SK-N-SH (cell line): ENCODE measurements at regions not wholly inside any gene's neighbourhood (a gene's known extent, or its start where the extent isn't known, plus 50 kb on each side); places are given as distances from the start of the nearest gene placed in this dataset.

Experiments used
- CTCF ChIA-PET: fragments of 300-600, 350-600 bp; formaldehyde crosslinking; extraction: SDS; loops from one replicate; lab custom pipeline; 2021; lab: Yijun Ruan, JAX
- POLR2A ChIA-PET: fragments of 350-600 bp; sonication (Branson Sonifier 250); formaldehyde crosslinking; extraction: SDS; loops from one replicate; lab custom pipeline; 2020; ENCODE audit warnings: antibody characterized with exemption, inconsistent platforms; lab: Yijun Ruan, JAX
- DNase-seq: peaks from one replicate; pipeline ENCODE4 v3.0.0; 2012
- H2AFZ ChIP-seq: fragments of 200-600 bp; sonication (generic); 2 replicates; pipeline ENCODE4 v1.8.1; 2016; ENCODE audit warnings: antibody characterized with exemption, mild to moderate bottlenecking, low read depth
- H3F3A ChIP-seq: fragments of 200-600 bp; sonication (generic); replicated peaks from 2 replicates; pipeline ENCODE3; 2016; ENCODE audit warnings: antibody characterized with exemption, mild to moderate bottlenecking; ENCODE audit not compliant: insufficient read depth
- H3K27ac ChIP-seq, 2 experiments: fragments of 200-500 bp in 1 of 2; fragments of 200-600 bp in 1 of 2; sonication (Bioruptor generic) in 1 of 2; sonication (generic), shearing (Covaris generic) in 1 of 2; 2 replicates each; pipeline versions ENCODE4 v1.5.1 to v1.6.1; 2014 to 2016; ENCODE audit warnings: low read depth in 2 of 2, inconsistent platforms in 1 of 2, low read length in 1 of 2, mild to moderate bottlenecking in 1 of 2, mixed read lengths in 1 of 2
- H3K27me3 ChIP-seq: fragments of 200-600 bp; sonication (generic), shearing (Covaris generic); 2 replicates; pipeline ENCODE4 v1.6.1; 2016; ENCODE audit warnings: mixed run types; ENCODE audit not compliant: insufficient read depth
- H3K36me3 ChIP-seq, 2 experiments: fragments of 200-500 bp in 1 of 2; fragments of 200-600 bp in 1 of 2; sonication (Bioruptor generic) in 1 of 2; sonication (generic) in 1 of 2; replicated peaks in 1 of 2; 2 replicates each; pipeline versions ENCODE3 to v1.5.1; 2014 to 2016; ENCODE audit warnings: low read length in 1 of 2, mild to moderate bottlenecking in 1 of 2; ENCODE audit not compliant: insufficient read depth in 2 of 2, control insufficient read depth in 1 of 2
- H3K4me1 ChIP-seq, 2 experiments: fragments of 200-500 bp in 1 of 2; fragments of 200-600 bp in 1 of 2; sonication (Bioruptor generic) in 1 of 2; sonication (generic), shearing (Covaris generic) in 1 of 2; 2 replicates each; pipeline versions ENCODE4 v1.5.1 to v1.6.1; 2014 to 2016; ENCODE audit warnings: low read depth in 1 of 2, low read length in 1 of 2, mixed run types in 1 of 2; ENCODE audit not compliant: insufficient read depth in 2 of 2, control insufficient read depth in 1 of 2
- H3K4me2 ChIP-seq: fragments of 200-600 bp; sonication (generic), shearing (Covaris generic); 2 replicates; pipeline ENCODE4 v1.6.1; 2017; ENCODE audit warnings: mixed run types
- H3K4me3 ChIP-seq, 2 experiments: fragments of 200-500 bp in 1 of 2; fragments of 200-600 bp in 1 of 2; sonication (Bioruptor generic) in 1 of 2; sonication (generic), shearing (Covaris generic) in 1 of 2; 2 replicates each; pipeline versions ENCODE4 v1.5.1 to v1.8.1; 2014 to 2016; ENCODE audit warnings: low read depth in 2 of 2, inconsistent platforms in 1 of 2, low read length in 1 of 2, mild to moderate bottlenecking in 1 of 2, mixed read lengths in 1 of 2, moderate library complexity in 1 of 2
- H3K79me2 ChIP-seq: fragments of 200-600 bp; sonication (generic); 2 replicates; pipeline ENCODE4 v1.8.1; 2017; ENCODE audit warnings: mild to moderate bottlenecking; ENCODE audit not compliant: insufficient read depth
- H3K9ac ChIP-seq: fragments of 200-600 bp; sonication (generic); 2 replicates; pipeline ENCODE4 v1.6.1; 2017; ENCODE audit warnings: mixed run types
- H3K9me2 ChIP-seq: fragments of 200-600 bp; sonication (generic); 2 replicates; pipeline ENCODE4 v1.6.1; 2017; ENCODE audit warnings: mixed run types
- H3K9me3 ChIP-seq: fragments of 200-600 bp; sonication (generic); 2 replicates; pipeline ENCODE4 v1.6.1; 2017; ENCODE audit warnings: mixed run types, mild to moderate bottlenecking, moderate library complexity
- H4K20me1 ChIP-seq: fragments of 200-600 bp; sonication (generic); 2 replicates; pipeline ENCODE4 v1.6.1; 2017; ENCODE audit warnings: mild to moderate bottlenecking, mixed run types; ENCODE audit not compliant: insufficient read depth
- CHD2 ChIP-seq: fragments of 150-350 bp; IDR thresholded peaks from 2 replicates; pipeline ENCODE4 v1.6.1; 2018; ENCODE audit warnings: low read length; ENCODE audit not compliant: partially characterized antibody
- ELF1 ChIP-seq: IDR thresholded peaks from 2 replicates; pipeline ENCODE4 v1.4.0; 2012
- EP300 ChIP-seq, 2 experiments: IDR thresholded peaks; 2 replicates each; pipeline versions ENCODE4 v1.4.0 to v1.6.1; 2012; ENCODE audit warnings: borderline replicate concordance in 1 of 2, low read depth in 1 of 2, low read length in 1 of 2
- EZH2phosphoT487 ChIP-seq: fragments of 200-600 bp; sonication (generic); IDR thresholded peaks from 2 replicates; pipeline ENCODE4 v1.6.1; 2017; ENCODE audit warnings: low read depth, mixed run types, mild to moderate bottlenecking, antibody characterized with exemption, moderate library complexity, borderline replicate concordance
- FOXJ3 ChIP-seq: sonication (generic); formaldehyde crosslinking; IDR thresholded peaks from 2 replicates; pipeline ENCODE4 v1.5.1; 2020; ENCODE audit warnings: mild to moderate bottlenecking, missing genetic modification reagents
- GABPA ChIP-seq: IDR thresholded peaks from 2 replicates; pipeline ENCODE4 v1.4.0; 2012; ENCODE audit warnings: low read depth, mild to moderate bottlenecking
- GATA2 ChIP-seq: sonication (generic); formaldehyde crosslinking; IDR thresholded peaks from 2 replicates; pipeline ENCODE4 v1.5.0; 2020; ENCODE audit warnings: mild to moderate bottlenecking, missing genetic modification reagents
- JUND ChIP-seq: IDR thresholded peaks from 2 replicates; pipeline ENCODE4 v1.4.0; 2012
- MEF2A ChIP-seq: IDR thresholded peaks from 2 replicates; pipeline ENCODE4 v1.4.0; 2012; ENCODE audit warnings: low read depth, borderline replicate concordance
- NFIC ChIP-seq: IDR thresholded peaks from 2 replicates; pipeline ENCODE4 v1.4.0; 2012; ENCODE audit warnings: borderline replicate concordance
- NRF1 ChIP-seq: IDR thresholded peaks from 2 replicates; pipeline ENCODE4 v1.6.1; 2012; ENCODE audit warnings: low read depth, mild to moderate bottlenecking, low read length
- PBX3 ChIP-seq: IDR thresholded peaks from 2 replicates; pipeline ENCODE4; 2012
- RAD21 ChIP-seq: IDR thresholded peaks from 2 replicates; pipeline ENCODE4 v1.6.1; 2012; ENCODE audit warnings: mild to moderate bottlenecking, low read length
- RCOR1 ChIP-seq: fragments of 150-350 bp; IDR thresholded peaks from 2 replicates; pipeline ENCODE4 v1.6.1; 2017; ENCODE audit warnings: antibody characterized with exemption, low read length
- RFX5 ChIP-seq: IDR thresholded peaks from 2 replicates; pipeline ENCODE4 v1.6.1; 2012; ENCODE audit warnings: mild to moderate bottlenecking, improper control_type of control experiment, low read length
- SIN3A ChIP-seq: IDR thresholded peaks from 2 replicates; pipeline ENCODE4 v1.6.1; 2012; ENCODE audit warnings: low read depth, mild to moderate bottlenecking, low read length, moderate library complexity, borderline replicate concordance
- TAF1 ChIP-seq: IDR thresholded peaks from 2 replicates; pipeline ENCODE4 v1.6.1; 2012; ENCODE audit warnings: low read depth, mild to moderate bottlenecking, low read length, moderate library complexity, borderline replicate concordance
- TCF12 ChIP-seq: IDR thresholded peaks from 2 replicates; pipeline ENCODE4 v1.4.0; 2012
- TEAD4 ChIP-seq: IDR thresholded peaks from 2 replicates; pipeline ENCODE4 v1.4.0; 2012; ENCODE audit warnings: mild to moderate bottlenecking, borderline replicate concordance; ENCODE audit not compliant: insufficient read depth
- YY1 ChIP-seq: IDR thresholded peaks from 2 replicates; pipeline ENCODE4 v1.4.0; 2012; ENCODE audit warnings: low read depth, mild to moderate bottlenecking
- ZBTB33 ChIP-seq: IDR thresholded peaks from 2 replicates; pipeline ENCODE4 v1.4.0; 2012; ENCODE audit warnings: low read depth, borderline replicate concordance
- WGBS: methylation state at CpG from one replicate; pipeline ENCODE4 v1.1.6; 2017; ENCODE audit warnings: low lambda C conversion rate; 5-methylcytosine and 5-hydroxymethylcytosine counted together
- TF ChIP-seq, protein P1 (sequence below): fragments of 200-600 bp; sonication (generic); IDR thresholded peaks from 2 replicates; pipeline ENCODE4 v1.6.1; 2017; ENCODE audit warnings: antibody characterized with exemption, mild to moderate bottlenecking, moderate library complexity
- TF ChIP-seq, protein P2 (sequence below): IDR thresholded peaks from 2 replicates; pipeline ENCODE4 v1.6.1; 2012; ENCODE audit warnings: mild to moderate bottlenecking, low read depth, low read length, moderate library complexity

- TF ChIP-seq NRF1 (no peak), CHD2 (no peak), RCOR1 (no peak), RFX5 (no peak), TEAD4 (no peak), TAF1 (no peak), TCF12 (peak; percentile 67), NFIC (no peak; the same call in 1 of the 2 replicates)
- TF ChIP-seq, protein P1, sequence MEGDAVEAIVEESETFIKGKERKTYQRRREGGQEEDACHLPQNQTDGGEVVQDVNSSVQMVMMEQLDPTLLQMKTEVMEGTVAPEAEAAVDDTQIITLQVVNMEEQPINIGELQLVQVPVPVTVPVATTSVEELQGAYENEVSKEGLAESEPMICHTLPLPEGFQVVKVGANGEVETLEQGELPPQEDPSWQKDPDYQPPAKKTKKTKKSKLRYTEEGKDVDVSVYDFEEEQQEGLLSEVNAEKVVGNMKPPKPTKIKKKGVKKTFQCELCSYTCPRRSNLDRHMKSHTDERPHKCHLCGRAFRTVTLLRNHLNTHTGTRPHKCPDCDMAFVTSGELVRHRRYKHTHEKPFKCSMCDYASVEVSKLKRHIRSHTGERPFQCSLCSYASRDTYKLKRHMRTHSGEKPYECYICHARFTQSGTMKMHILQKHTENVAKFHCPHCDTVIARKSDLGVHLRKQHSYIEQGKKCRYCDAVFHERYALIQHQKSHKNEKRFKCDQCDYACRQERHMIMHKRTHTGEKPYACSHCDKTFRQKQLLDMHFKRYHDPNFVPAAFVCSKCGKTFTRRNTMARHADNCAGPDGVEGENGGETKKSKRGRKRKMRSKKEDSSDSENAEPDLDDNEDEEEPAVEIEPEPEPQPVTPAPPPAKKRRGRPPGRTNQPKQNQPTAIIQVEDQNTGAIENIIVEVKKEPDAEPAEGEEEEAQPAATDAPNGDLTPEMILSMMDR = no peak
Observed at GRCh38 chr6:134436281-134436815, 118.4 kb upstream of the SGK1 start (continued).

DNA sequence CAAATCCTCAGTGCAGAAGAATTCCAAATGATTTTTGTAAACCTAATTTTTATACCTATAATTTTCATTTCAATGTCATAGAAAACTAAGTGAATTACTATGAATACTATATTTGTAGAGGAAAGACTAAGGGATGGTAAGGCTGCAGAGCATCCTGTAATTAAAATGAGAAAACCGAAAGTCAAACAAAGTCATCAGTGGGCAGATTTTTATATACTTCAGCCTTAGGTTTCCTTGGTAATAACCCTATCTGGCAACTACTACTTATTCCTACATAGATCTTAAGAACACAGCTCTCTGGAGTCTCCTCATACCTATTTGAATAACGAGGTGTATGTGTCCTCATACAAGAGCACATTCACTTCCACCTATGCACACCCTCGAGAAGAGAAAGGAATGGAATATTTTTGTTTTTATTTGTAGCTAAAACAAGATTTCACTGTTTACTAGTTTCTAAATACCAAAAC lies 117.9 kb upstream of the SGK1 start:
- POLR2A ChIA-PET = no interaction called here
- H3K4me2 ChIP-seq = peak overlapping the region; percentile 43; the same call in 1 of the 2 replicates
- no peaks in the 10 kb centered on the region for H3K9me3 ChIP-seq
- H3K4me3 ChIP-seq = peak overlapping the region in 1 of 2 experiments; percentile 18; a peak in 1 of 4 replicates
- H2AFZ ChIP-seq = peak overlapping the region; percentile 29; the same call in 1 of the 2 replicates
- peaks cover 16% of the 10 kb centered on the region for H3F3A ChIP-seq
- WGBS = 32% methylated on average over 3 of the region's 3 CpGs
- no peaks in the 10 kb centered on the region for H4K20me1 ChIP-seq
- peaks cover 0 to 6% of the 10 kb centered on the region in 2 experiments; a peak in 2 of 4 replicates for H3K4me1 ChIP-seq
- no peak for TF ChIP-seq GABPA
- no peak for TF ChIP-seq FOXJ3 (CRISPR knock-in tag)
- TF ChIP-seq ZBTB33 = no peak
- TF ChIP-seq EP300 (IDR thresholded peaks at IDR 0.05; ENCODE audit: borderline replicate concordance in 1 of 2, low read depth in 1 of 2, low read length in 1 of 2) = no peak
- TF ChIP-seq ELF1 = no peak
- no peak for TF ChIP-seq MEF2A
- TF ChIP-seq NRF1 = no peak
- no peak for TF ChIP-seq EZH2phosphoT487
- TF ChIP-seq, protein P2, sequence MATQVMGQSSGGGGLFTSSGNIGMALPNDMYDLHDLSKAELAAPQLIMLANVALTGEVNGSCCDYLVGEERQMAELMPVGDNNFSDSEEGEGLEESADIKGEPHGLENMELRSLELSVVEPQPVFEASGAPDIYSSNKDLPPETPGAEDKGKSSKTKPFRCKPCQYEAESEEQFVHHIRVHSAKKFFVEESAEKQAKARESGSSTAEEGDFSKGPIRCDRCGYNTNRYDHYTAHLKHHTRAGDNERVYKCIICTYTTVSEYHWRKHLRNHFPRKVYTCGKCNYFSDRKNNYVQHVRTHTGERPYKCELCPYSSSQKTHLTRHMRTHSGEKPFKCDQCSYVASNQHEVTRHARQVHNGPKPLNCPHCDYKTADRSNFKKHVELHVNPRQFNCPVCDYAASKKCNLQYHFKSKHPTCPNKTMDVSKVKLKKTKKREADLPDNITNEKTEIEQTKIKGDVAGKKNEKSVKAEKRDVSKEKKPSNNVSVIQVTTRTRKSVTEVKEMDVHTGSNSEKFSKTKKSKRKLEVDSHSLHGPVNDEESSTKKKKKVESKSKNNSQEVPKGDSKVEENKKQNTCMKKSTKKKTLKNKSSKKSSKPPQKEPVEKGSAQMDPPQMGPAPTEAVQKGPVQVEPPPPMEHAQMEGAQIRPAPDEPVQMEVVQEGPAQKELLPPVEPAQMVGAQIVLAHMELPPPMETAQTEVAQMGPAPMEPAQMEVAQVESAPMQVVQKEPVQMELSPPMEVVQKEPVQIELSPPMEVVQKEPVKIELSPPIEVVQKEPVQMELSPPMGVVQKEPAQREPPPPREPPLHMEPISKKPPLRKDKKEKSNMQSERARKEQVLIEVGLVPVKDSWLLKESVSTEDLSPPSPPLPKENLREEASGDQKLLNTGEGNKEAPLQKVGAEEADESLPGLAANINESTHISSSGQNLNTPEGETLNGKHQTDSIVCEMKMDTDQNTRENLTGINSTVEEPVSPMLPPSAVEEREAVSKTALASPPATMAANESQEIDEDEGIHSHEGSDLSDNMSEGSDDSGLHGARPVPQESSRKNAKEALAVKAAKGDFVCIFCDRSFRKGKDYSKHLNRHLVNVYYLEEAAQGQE = no peak
- TF ChIP-seq NFIC = no peak
- no peak for TF ChIP-seq GATA2 (CRISPR knock-in tag)
- no peak for TF ChIP-seq RFX5
- TF ChIP-seq YY1 = no peak
- no peak for TF ChIP-seq PBX3
- no peak for TF ChIP-seq RCOR1
- no peak for TF ChIP-seq JUND
- TF ChIP-seq SIN3A = no peak
- TF ChIP-seq CHD2 = no peak
- TF ChIP-seq TEAD4 = no peak
- no peak for TF ChIP-seq RAD21
- H3K9ac ChIP-seq = peak overlapping the region; percentile 61
- no peaks in the 10 kb centered on the region for H3K27me3 ChIP-seq
- H3K36me3 ChIP-seq = no peaks in the 10 kb centered on the region
- no peak for DNase-seq
- CTCF ChIA-PET = no interaction called here
- H3K79me2 ChIP-seq = no peaks in the 10 kb centered on the region
- H3K27ac ChIP-seq = peak overlapping the region in 1 of 2 experiments; percentile 98; a peak in 2 of 4 replicates
- no peaks in the 10 kb centered on the region for H3K9me2 ChIP-seq
